ENCODE measurements at regions not wholly inside any gene's neighbourhood (a gene's known extent, or its start where the extent isn't known, plus 50 kb on each side); places are given as distances from the start of the nearest gene placed in this dataset.
"Not testable (repeated sequence)": the region's sequence is repeated elsewhere in the genome, so short reads cannot be mapped to it uniquely, and the experiment has no call there.

DNA sequence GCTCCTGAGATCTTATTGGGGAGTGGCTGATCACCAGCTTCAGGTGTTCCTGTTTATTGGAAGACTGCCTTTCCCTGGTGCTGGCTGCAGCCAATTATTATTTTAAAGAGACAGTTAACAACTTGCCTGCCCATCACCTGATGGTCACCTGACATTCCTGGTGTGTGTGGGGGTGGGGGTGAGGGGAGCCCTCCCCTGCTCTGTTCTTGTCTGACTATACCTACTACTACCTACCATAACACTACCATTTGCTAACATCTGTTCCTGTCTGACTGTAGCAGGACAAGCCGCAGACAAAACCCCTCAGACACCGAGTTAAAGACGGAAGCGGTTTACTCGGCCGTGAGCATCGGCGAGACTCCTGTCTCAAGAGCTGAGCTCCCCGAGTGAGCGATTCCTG is 54.9 kb upstream of the NBPF3 start:
- DNase-seq: no peak

DNA sequence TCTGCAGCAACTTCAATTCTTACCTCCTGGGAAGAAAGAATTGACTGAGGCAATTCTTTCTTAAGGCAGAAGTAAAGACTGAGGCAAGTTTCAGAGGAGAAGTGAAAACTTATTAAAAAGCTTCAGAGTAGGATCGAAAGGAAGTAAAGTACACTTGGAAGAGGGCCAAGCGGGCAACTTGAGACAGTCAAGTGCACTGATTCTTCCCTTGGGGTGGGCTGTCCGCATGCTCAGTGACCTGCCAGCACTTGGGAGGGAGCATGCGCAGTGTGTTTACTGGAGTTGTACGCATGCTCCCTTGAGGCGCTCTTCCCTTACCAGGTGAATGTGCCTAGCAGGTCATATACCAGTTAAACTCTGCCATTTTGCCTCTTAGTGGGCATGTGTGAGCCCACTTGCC is 55.3 kb upstream of the NBPF3 start:
- no peak for DNase-seq

DNA sequence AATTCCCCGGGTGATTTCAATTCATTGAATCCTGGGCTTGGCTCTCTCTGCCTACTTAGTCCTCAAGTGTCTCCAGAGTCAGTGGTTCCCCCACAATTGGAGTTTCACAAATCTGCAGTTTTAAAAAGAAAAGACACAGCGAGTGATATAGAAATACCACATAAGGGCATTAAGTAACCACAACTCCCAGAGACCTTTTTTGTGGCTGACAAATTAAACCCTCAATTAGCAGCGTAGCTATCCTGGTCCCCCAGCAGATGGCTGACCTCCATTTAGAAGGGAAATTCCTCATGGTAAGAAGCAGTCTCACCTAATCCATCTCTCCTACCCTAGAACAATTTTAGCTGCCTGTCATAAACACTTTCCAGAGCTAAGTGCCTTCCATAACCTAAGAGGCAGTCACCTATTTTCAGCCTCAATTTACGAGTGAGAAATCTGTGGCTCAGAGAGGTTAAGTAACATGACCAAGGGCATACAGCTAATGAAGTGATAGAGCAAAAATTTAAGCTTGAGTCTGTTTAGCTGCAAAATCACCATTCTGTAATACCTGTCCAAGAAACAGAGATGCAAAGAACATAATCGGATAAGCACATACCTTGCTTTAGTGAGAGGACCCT is 56.0 kb upstream of the NBPF3 start:
- DNase-seq: no peak

DNA sequence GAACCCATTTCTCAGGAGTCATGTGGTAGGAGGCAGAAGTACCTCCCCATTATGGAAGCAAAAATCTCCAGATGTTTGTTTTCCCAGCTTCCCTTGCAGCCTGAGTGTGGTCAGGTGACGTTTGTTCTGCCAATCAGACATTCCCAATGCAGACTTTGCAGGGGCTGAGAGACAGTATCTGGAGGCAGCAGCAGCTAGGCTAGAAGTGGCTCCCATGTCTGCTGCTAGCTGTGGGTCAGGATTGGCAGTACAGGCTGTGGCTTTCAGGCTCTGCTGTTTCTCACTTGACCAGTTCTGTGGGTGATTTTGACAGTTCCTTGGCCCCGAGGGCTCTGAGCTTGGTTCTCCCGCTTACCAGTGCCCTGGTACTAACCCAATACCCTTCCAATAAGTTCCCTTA is 58.6 kb upstream of the NBPF3 start:
- no peak for DNase-seq

DNA sequence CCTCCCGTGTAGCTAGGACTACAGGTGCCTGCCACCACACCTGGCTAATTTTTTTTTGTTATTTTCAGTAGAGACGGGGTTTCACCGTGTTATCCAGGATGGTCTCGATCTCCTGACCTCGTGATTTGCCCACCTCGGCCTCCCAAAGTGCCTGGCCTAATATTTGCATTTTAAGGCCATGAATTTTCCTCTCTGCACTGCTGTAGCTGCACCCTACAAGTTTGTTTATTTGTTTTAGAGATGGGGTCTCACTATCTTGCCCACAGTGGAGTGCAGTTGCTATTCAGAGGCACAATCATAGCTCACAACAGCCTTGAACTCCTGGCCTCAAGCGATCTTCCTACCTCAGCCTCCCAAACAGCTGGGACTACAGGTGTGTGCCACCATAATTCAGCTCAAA is 59.8 kb upstream of the NBPF3 start:
- not testable (repeated sequence) for DNase-seq

DNA sequence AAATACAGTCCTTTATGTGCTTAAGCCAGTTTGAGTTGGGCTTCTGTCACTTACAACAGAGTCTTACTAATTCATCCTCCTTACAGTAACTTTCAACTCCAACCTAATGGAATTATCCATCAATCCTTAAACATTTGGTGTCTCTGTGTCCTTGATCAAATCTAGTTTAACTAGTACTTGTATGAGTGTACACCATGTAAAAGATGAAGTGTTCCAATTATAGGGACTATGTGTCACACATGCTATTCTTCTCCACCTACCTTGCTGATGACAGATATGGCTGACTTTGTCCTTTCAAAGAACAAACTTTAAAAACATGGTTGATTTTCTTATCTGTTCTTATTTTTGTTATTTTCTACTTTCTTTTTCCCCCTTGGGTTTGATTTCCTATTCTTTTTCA is 60.4 kb upstream of the NBPF3 start:
- DNase-seq: no peak

DNA sequence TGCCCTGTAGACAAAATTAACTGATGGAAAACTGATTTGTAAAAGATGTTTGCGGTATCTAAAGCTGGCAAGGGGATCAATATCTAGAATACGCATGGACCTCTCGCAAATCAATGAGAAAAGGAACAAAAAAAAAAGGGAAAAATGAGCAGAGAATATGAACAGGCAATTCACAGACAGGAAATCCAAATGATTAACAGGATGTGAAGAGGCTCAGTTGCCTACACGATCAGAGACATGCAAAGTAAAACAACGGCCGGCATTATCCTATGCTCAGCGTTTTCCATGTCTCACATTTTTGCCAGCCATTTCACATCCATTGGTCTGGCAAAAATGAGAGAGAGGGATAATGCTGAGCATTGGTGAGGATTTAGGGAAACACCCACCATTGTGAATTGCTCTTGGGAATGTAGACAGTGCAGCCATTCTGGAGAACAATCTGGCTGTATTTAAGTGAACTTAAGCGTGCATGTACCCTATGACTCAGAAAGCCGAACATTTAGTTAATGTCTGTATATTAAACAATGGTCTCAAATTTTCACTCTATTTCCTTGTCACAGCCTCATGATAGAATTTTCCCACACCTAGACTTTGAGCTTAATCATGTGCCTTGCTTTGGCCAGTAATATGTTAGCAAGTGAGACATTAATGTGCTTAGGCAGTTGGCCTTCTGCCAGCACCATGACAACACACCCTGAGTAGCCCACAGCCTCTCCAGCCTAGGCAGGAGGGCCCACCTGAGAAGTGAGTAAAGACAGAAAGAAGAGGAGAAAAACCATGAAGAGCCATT is 61.0 kb upstream of the NBPF3 start:
- DNase-seq: no peak

DNA sequence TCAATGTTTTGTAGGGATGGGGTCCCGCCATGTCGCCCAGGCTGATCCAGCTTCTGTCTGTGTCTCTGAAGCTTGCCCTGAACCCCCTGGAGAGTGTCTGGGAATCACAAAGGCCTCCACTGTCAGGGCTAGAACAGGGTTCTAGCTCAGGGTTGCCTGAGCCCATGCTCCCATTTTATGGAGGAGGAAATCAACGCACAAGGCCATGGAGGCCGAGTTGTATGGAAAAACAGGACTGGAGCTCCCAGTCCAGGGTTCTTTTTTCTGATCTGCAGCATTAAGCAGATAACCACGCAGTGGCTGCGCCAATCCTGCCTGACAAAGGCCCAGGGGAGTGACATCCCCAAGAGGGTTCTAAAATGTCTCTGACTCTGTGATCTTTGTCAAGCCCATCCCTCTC is 67.6 kb upstream of the NBPF3 start:
- no peak for DNase-seq

DNA sequence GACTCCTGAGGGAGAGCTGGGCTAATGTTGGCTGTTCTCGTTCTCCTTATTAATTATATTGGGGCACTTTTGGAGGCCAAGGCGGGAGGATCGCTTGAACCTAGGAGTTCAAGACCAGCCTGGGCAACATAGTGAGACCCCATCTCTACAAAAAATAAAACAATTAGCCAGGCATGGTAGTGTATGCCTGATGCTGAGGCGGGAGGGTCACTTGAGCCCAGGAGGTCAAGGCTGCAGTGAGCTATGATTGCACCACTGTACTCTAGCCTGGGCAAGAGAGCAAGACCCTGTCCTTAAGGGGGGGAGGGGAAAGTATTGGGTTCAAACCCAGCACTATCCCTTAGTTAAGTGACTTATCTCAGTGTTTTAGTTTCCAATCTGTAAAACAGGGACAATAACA is 70.0 kb upstream of the NBPF3 start:
- DNase-seq: no peak

DNA sequence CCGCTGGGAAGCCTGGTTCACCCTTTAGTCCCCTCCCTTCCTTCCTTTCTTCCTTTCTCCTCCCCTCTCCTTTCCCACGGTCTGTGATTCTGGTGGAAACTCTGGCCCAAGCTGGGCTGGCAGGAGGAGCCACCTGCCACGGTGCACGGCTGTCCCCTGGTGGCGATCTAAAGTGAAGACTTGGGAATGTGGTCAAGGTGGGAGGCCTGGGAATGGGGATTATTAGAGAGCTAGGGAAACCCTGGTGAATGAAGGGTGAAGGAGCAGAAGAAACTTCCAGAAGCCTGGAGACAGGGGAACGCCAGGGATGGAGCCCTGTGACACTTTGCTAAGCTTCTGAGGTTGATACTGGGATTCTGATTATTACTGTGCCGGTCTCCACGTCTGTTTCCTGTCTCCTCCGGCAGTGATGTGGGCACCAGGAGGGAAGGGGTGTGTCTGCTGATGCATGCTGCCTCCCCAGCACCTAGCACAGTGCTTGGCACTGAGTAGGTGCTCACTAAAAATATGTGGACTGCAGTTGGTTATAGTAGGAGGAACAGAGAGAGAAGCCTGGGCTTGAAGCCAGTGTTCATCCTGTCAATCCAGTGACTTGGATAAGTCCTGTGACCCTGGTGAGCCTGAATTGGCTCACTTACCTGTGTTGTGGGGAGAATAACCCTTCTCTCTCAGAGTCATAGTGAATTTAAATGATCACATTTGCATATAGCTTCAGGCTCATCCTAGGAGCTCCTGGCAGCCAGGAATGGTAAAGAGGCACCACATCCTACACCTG is 71.2 kb upstream of the NBPF3 start:
- peak; percentile 38 for DNase-seq

DNA sequence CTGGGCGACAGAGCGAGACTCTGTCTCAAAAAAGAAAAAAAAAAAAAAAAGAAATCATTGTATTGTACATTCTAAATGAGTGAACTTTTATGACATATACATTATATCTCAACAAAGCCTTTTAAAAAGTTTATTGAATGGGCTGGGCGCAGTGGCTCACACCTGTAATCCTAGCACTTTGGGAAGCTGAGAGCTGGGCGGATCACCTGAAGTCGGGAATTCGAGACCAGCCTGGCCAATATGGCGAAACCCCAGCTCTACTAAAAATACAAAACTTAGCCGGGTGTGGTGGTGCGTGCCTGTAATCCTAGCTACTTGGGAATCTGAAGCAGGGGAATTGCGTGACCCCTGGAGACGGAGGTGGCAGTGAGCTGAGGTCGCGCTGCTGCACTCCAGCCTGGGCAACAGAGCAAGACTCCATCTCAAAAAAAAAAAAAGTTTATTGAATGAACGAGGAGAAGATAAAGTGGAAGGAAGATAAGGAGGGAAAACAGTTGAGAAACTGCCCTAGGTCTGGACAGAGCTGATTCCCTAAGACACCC is 71.9 kb upstream of the NBPF3 start:
- DNase-seq: not testable (repeated sequence)

DNA sequence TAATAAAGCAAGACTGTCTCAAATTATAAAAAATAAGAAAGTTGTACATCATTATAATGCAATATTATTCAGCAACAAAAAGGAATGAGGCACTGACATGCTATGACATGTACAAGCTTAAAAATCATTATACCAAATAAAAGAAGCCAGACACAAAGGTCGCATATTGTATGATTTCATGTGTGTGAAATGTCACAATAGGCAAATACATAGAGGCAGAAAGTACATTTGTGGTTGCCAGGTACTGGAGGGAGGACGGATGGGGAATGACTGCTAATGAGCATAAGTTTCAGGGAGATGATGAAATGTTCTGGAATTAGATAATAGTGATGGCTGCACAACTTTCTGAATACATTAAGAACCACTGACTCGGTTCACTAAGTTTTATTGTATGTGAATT is 73.6 kb upstream of the NBPF3 start:
- no peak for DNase-seq

DNA sequence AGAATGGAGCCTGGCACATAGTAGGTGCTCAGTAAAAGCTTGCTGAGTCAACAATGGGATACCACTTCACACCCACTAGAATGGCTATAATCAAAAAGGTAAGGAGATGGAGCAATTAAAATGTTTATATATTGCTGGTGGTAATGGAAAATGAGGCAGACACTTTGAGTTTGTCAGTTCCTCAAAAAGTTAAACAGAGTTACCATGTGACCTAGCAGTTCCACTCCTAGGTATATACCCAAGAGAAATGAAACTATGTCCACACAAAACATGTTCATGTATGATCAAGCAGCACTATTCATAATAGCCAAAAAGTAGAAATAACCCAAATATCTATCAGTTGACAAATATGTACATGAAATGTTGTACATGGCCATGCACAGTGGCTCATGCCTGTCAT is 74.8 kb upstream of the ECE1 start:
- DNase-seq: no peak

DNA sequence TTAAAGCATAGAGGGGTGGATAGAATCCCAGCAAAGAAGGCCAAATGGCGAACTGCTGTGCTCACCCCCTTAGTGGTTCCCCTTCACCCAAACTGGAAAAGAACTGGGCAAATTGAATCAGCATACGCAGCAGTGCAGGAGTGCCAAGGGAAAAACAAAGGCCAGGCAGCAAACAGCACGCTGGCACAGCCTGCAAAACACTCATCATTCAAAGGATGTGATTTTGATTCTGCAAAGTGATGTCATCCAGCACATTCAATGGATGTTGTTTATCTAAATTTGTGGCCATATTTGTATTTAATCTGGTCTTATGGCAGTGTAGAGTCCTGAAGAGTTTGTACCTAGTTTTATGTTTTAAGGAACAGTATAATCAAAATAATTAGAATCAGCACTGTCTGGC is 71.8 kb upstream of the ECE1 start:
- no peak for DNase-seq

DNA sequence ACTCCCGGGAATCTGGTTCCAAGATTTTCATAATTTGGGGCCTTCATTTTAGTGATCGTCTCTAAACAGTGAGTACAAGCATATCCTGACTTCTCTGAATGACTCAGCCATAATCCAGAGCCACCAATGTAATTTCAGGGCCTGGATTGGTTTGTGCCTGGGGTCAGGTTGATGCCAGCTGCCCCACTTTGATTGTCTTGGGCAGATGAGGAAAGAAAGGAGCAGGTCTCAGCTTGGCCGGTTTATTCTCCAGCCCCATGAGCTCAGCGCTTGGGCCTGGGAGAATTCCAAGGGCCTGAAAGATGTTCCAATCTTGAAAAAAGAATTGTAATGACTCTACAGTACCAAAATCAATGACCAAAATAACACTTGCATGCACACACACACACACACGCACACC is 71.2 kb upstream of the ECE1 start:
- no peak for DNase-seq

DNA sequence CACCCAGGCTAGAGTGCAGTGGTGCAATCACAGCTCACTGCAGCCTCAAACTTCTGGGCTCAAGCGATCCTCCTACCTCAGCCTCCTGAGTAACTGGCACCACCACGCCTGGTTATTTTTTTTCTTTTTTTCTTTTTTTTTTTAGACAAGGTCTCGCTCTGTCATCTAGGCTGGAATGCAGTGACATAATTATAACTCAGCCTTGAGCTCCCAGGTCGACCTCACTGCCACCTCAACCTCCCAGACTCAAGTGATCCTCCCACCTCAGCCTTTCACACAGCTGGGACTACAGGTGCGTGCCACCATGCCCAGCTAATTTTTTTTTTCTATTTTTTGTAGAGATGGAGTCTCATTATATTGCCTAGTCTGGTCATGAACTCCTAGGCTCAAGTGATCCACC is 66.9 kb upstream of the ECE1 start:
- DNase-seq: no peak

DNA sequence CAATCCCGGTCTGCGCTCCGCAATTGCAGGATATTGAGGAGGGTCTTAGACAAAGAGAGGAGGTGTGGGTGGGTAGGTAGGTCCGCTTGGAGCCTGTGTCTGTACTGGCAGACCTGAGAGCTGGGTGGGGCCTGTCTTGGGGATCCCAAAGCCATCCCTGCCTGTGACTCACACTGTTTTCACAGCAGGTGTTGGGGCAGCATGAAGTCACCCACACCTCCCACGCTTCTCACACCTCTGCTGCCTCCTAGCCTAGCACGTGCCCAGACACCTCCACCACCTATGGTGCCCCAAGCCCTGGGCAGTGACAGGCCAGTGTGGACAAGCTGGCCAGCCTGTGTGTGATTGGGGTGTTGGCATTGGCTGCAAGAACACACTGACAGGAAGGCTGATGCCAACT is 65.7 kb upstream of the ECE1 start:
- DNase-seq: no peak

DNA sequence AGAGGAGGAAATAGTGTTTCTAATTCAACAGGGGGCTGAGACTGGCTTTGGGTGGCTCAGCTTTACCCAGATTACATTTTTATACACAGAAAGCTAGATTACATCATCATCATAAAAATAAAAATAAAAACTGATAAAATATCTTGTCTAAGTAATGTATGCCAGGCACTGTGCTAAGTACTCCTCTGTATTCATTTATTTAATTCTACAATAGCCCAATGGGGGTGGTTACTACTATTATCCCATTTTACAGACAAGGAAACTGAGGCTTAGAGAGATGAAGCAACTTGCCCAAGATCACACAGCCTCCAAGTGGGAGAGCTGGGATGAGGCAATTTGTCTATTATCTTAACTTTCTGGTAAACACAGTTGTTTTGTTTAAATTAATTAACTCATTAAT is 62.3 kb upstream of the ECE1 start:
- DNase-seq: no peak

DNA sequence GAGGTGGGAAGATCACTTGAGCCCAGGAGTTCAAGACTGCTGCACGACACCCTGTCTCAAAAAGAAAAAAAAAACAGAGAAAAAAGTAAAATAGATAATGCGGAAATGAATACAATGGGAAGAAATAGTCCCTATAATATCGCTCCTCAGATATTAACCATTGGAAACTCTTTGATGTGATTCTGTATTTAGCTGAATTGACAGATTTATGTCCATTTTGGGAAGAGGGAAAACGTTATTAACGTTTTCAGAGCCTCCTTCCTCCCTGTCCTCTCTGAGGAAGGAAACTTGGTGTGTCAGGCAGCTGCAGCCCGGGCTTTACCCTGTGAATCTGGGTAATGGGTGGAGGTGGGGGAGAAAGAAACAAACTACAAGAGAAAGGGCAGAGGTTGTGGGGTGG is 61.6 kb upstream of the ECE1 start:
- DNase-seq: no peak

DNA sequence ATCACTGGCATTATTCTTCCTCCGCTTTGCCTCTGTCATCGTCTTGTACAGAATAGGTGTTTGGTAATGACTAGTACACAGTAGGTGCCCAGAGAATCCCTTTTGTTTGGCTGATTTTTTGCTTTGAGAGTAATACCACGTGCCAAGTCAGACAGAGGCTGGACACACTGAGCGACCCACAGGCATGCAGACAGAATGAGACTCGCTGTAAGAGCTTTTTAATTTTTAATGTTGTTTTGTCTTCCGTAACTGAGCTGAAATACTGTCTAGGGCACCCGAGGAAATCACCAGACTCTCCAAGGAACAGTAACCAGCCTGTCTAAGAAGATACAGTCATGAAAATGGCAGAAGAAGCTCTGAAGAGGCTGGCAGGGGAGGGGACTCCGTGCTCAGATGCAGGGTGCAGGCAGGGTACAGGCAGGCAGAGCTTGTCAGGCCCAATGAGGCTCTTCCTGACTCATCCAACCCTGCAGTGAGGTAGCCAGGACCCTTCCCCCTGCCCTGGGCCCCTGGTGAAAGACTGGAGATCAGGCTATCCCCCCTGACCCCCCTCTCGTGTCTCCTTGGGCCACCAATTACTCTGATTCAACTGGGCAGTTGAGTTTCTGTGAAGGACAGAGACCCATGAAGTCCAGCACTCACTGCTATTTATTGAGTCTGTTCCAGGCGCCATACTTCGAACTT is 60.1 kb upstream of the ECE1 start:
- DNase-seq: no peak

DNA sequence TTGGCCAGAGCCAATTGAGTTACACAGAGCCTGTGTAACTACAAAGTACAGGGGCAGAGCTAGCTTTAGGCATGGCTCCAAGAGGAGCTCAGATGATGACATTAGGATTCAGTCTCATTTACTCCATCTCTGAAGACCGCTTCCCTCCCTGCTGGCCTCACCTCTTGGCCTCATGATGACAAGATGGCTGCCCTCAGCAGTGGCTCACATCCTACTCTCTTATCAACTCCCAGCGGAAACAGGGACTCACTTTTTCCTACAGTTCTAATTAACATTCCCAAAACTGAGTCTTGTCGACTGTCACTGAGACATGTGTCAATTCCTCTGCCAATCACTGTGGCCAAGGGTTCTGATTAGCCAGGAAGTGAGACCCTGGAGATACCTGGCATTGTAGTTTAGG is 59.4 kb upstream of the ECE1 start:
- no peak for DNase-seq

DNA sequence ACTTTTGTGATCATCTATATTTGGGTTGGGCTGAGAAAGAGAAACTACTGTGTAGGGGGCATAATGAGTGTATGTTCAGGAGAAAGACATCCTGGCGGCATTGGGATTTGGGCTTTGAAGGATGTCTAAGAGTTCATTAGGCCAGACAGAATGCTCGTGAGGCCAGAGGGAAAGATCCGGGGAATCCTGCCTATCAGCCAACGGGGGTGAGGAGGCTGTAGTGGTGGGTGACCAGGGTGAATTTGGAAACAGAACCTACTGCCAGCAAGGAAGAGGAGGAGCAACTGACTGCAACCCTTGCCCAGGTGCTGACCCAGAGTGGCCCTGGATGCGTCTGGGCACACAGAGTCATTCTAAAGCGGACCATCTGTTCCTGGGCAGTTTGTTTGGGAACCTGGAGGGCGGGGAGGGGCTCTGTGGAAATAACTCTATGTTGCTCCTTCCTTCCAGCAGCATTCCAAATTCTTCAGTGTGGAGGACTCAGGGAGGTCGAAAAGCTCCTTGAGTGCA is 56.9 kb upstream of the ECE1 start:
- DNase-seq: no peak
